ENCODE measurements at regions not wholly inside any gene's neighbourhood (a gene's known extent, or its start where the extent isn't known, plus 50 kb on each side); places are given as distances from the start of the nearest gene placed in this dataset.

GRCh38 chr2:103873716-103874351 lies 980.1 kb upstream of the POU3F3 start:
- peaks cover 28% of the 10 kb centered on the region for H3K4me1 ChIP-seq (ENCODE audit: insufficient read depth, low read length)
- H3K9ac ChIP-seq (ENCODE audit: low read depth, low read length) = no peak overlapping the region
- H3K4me3 ChIP-seq (ENCODE audit: low read length) = no peak overlapping the region
- peak overlapping the region; percentile 56 for H3K27ac ChIP-seq (ENCODE audit: low read depth, low read length)
- H3K9me3 ChIP-seq (ENCODE audit: insufficient read depth, low read depth, low read length) = no peaks in the 10 kb centered on the region
- H3K27me3 ChIP-seq (ENCODE audit: insufficient read depth, low read length) = no peaks in the 10 kb centered on the region
- H3K36me3 ChIP-seq (ENCODE audit: insufficient read depth, low read length) = no peaks in the 10 kb centered on the region
- 72% methylated on average over 9 of the region's 10 CpGs for WGBS

GRCh38 chr2:103875131-103875530 lies 978.8 kb upstream of the POU3F3 start:
- no peaks in the 10 kb centered on the region for H3K27me3 ChIP-seq (ENCODE audit: insufficient read depth, low read length)
- no peak overlapping the region for H3K4me3 ChIP-seq (ENCODE audit: low read length)
- H3K9ac ChIP-seq (ENCODE audit: low read depth, low read length) = no peak overlapping the region
- H3K36me3 ChIP-seq (ENCODE audit: insufficient read depth, low read length) = no peaks in the 10 kb centered on the region
- WGBS = 10% methylated on average over 1 of the region's 1 CpG
- no peaks in the 10 kb centered on the region for H3K9me3 ChIP-seq (ENCODE audit: insufficient read depth, low read depth, low read length)
- peak overlapping the region; percentile 15; the same call in 1 of the 2 replicates for H3K27ac ChIP-seq (ENCODE audit: low read depth, low read length)
- peaks cover 28% of the 10 kb centered on the region for H3K4me1 ChIP-seq (ENCODE audit: insufficient read depth, low read length)

GRCh38 chr2:103875531-103875930 lies 978.4 kb upstream of the POU3F3 start:
- Histone ChIP-seq H3K27ac (ENCODE audit: low read depth, low read length) (peak overlapping the region; percentile 15; the same call in 1 of the 2 replicates), H3K9me3 (ENCODE audit: insufficient read depth, low read depth, low read length) (no peaks in the 10 kb centered on the region), H3K9ac (ENCODE audit: low read depth, low read length) (no peak overlapping the region), H3K4me1 (ENCODE audit: insufficient read depth, low read length) (peaks cover 28% of the 10 kb centered on the region), H3K36me3 (ENCODE audit: insufficient read depth, low read length) (no peaks in the 10 kb centered on the region), H3K27me3 (ENCODE audit: insufficient read depth, low read length) (no peaks in the 10 kb centered on the region), H3K4me3 (ENCODE audit: low read length) (no peak overlapping the region)
- 83% methylated on average over 2 of the region's 3 CpGs for WGBS

- Histone ChIP-seq H3K9me3 (ENCODE audit: insufficient read depth, low read depth, low read length) (no peaks in the 10 kb centered on the region), H3K4me1 (ENCODE audit: insufficient read depth, low read length) (peaks cover 28% of the 10 kb centered on the region), H3K36me3 (ENCODE audit: insufficient read depth, low read length) (no peaks in the 10 kb centered on the region), H3K4me3 (ENCODE audit: low read length) (no peak overlapping the region), H3K27me3 (ENCODE audit: insufficient read depth, low read length) (no peaks in the 10 kb centered on the region), H3K27ac (ENCODE audit: low read depth, low read length) (no peak overlapping the region), H3K9ac (ENCODE audit: low read depth, low read length) (no peak overlapping the region)
- 87% methylated on average over 4 of the region's 5 CpGs for WGBS
Observed at GRCh38 chr2:103876611-103877010, 977.3 kb upstream of the POU3F3 start.

- Histone ChIP-seq H3K27ac (ENCODE audit: low read depth, low read length) (no peak overlapping the region), H3K4me1 (ENCODE audit: insufficient read depth, low read length) (peaks cover 18% of the 10 kb centered on the region), H3K27me3 (ENCODE audit: insufficient read depth, low read length) (no peaks in the 10 kb centered on the region), H3K9ac (ENCODE audit: low read depth, low read length) (no peak overlapping the region), H3K36me3 (ENCODE audit: insufficient read depth, low read length) (no peaks in the 10 kb centered on the region), H3K9me3 (ENCODE audit: insufficient read depth, low read depth, low read length) (no peaks in the 10 kb centered on the region), H3K4me3 (ENCODE audit: low read length) (no peak overlapping the region)
- WGBS = 85% methylated on average over 1 of the region's 1 CpG
Observed at GRCh38 chr2:103879101-103879500, 974.8 kb upstream of the POU3F3 start.

- 100% methylated on average over 3 of the region's 4 CpGs for WGBS
- Histone ChIP-seq H3K27me3 (ENCODE audit: insufficient read depth, low read length) (no peaks in the 10 kb centered on the region), H3K4me3 (ENCODE audit: low read length) (no peak overlapping the region), H3K9me3 (ENCODE audit: insufficient read depth, low read depth, low read length) (no peaks in the 10 kb centered on the region), H3K36me3 (ENCODE audit: insufficient read depth, low read length) (no peaks in the 10 kb centered on the region), H3K9ac (ENCODE audit: low read depth, low read length) (no peak overlapping the region), H3K4me1 (ENCODE audit: insufficient read depth, low read length) (peaks cover 6% of the 10 kb centered on the region; the same call in 1 of the 2 replicates), H3K27ac (ENCODE audit: low read depth, low read length) (no peak overlapping the region)
Observed at GRCh38 chr2:103880081-103880834, 973.7 kb upstream of the POU3F3 start.

GRCh38 chr2:103887625-103888024 lies 966.3 kb upstream of the POU3F3 start:
- no peaks in the 10 kb centered on the region for H3K36me3 ChIP-seq (ENCODE audit: insufficient read depth, low read length)

DNA sequence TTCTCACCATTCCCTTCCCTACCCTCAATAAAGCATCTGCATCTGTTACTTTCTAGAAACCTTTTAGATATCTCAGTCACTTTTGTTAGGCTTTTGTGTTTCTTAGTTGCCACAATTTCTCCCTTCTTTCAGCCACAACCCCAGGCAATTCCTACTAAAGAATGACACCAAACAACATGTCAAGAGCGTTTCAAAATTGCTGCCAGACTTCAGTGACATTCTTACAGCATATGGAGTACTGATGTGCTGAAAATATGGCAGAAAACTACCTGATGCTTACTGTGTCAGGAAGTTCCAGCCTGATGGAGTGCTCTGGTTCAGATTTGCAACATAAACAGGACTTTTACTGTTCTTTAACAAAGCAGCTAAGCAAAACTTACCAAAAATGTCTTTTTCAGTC lies 957.7 kb upstream of the POU3F3 start:
- H3K36me3 ChIP-seq (ENCODE audit: insufficient read depth, low read length) = no peaks in the 10 kb centered on the region
- H3K27ac ChIP-seq (ENCODE audit: low read depth, low read length) = no peak overlapping the region
- no peaks in the 10 kb centered on the region for H3K4me1 ChIP-seq (ENCODE audit: insufficient read depth, low read length)
- H3K4me3 ChIP-seq (ENCODE audit: low read length) = no peak overlapping the region
- H3K27me3 ChIP-seq (ENCODE audit: insufficient read depth, low read length) = no peaks in the 10 kb centered on the region
- H3K9ac ChIP-seq (ENCODE audit: low read depth, low read length) = no peak overlapping the region
- no peaks in the 10 kb centered on the region for H3K9me3 ChIP-seq (ENCODE audit: insufficient read depth, low read depth, low read length)
- 87% methylated on average over 1 of the region's 1 CpG for WGBS

More at GRCh38 chr2:103887625-103888024, 966.3 kb upstream of the POU3F3 start:
- no peaks in the 10 kb centered on the region for H3K9me3 ChIP-seq (ENCODE audit: insufficient read depth, low read depth, low read length)
- H3K9ac ChIP-seq (ENCODE audit: low read depth, low read length) = no peak overlapping the region
- H3K4me1 ChIP-seq (ENCODE audit: insufficient read depth, low read length) = no peaks in the 10 kb centered on the region
- WGBS = 100% methylated on average over 1 of the region's 1 CpG
- no peak overlapping the region for H3K4me3 ChIP-seq (ENCODE audit: low read length)
- H3K27ac ChIP-seq (ENCODE audit: low read depth, low read length) = no peak overlapping the region
- no peaks in the 10 kb centered on the region for H3K27me3 ChIP-seq (ENCODE audit: insufficient read depth, low read length)

DNA sequence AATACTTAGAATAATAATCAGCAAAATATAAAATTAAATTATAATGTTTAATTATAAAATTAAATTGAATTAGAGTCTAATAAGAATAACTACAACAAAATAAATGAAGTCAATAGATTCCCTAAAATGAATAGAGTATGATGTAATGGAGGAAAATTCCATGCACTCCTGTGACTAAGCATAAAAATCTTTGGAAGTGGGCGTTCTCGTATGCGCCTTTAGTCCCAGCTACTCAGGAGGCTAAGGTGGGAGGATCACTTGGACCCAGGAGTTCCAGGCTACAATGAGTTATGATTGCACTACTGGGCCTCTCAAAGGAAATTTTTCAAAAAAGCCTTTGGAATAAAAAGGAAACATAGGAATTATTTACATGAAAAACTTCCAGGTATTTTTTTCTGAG lies 955.4 kb upstream of the POU3F3 start:
- Histone ChIP-seq H3K36me3 (ENCODE audit: insufficient read depth, low read length) (no peaks in the 10 kb centered on the region), H3K27me3 (ENCODE audit: insufficient read depth, low read length) (no peaks in the 10 kb centered on the region), H3K4me1 (ENCODE audit: insufficient read depth, low read length) (no peaks in the 10 kb centered on the region), H3K9ac (ENCODE audit: low read depth, low read length) (no peak overlapping the region), H3K9me3 (ENCODE audit: insufficient read depth, low read depth, low read length) (no peaks in the 10 kb centered on the region), H3K27ac (ENCODE audit: low read depth, low read length) (no peak overlapping the region), H3K4me3 (ENCODE audit: low read length) (no peak overlapping the region)
- WGBS = 95% methylated on average over 3 of the region's 3 CpGs

GRCh38 chr2:103902347-103902746 lies 951.6 kb upstream of the POU3F3 start:
- Histone ChIP-seq H3K36me3 (ENCODE audit: insufficient read depth, low read length) (no peaks in the 10 kb centered on the region), H3K9ac (ENCODE audit: low read depth, low read length) (no peak overlapping the region), H3K27ac (ENCODE audit: low read depth, low read length) (no peak overlapping the region), H3K9me3 (ENCODE audit: insufficient read depth, low read depth, low read length) (no peaks in the 10 kb centered on the region), H3K4me1 (ENCODE audit: insufficient read depth, low read length) (no peaks in the 10 kb centered on the region), H3K4me3 (ENCODE audit: low read length) (no peak overlapping the region), H3K27me3 (ENCODE audit: insufficient read depth, low read length) (no peaks in the 10 kb centered on the region)

- Histone ChIP-seq H3K9ac (ENCODE audit: low read depth, low read length) (no peak overlapping the region), H3K9me3 (ENCODE audit: insufficient read depth, low read depth, low read length) (no peaks in the 10 kb centered on the region), H3K4me3 (ENCODE audit: low read length) (no peak overlapping the region), H3K27me3 (ENCODE audit: insufficient read depth, low read length) (no peaks in the 10 kb centered on the region), H3K4me1 (ENCODE audit: insufficient read depth, low read length) (no peaks in the 10 kb centered on the region), H3K36me3 (ENCODE audit: insufficient read depth, low read length) (no peaks in the 10 kb centered on the region), H3K27ac (ENCODE audit: low read depth, low read length) (no peak overlapping the region)
Observed at GRCh38 chr2:103921161-103921560, 932.8 kb upstream of the POU3F3 start.
